Tongue (tissue), 1 donor: ENCODE measurements at regions not wholly inside any gene's neighbourhood (a gene's known extent, or its start where the extent isn't known, plus 50 kb on each side); places are given as distances from the start of the nearest gene placed in this dataset.
"Not testable (repeated sequence)": the region's sequence is repeated elsewhere in the genome, so short reads cannot be mapped to it uniquely, and the experiment has no call there.

Experiments
- DNase-seq: peaks from one replicate; pipeline ENCODE4 v3.0.0-alpha.2; 2015

DNA sequence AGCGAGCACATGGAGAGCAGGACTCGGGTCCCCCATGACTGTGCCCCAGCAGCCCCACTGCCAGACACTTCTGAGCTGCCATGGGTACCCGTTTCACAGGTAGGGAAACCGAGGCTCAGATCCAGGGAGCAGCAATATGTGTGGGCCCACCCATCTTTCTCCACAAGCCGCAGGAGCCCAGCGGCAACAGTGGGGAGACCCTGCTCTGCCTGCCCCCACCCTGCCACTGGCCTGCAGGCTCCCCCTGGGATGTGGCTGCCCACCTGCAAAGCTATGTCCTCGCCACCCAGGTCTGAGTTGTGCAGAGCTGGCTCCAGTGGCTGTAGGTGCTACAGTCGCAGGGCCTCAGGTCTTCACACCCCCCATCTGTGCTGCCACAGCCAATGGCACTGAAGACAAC, 50.6 kb upstream of the C1QTNF9B start:
- DNase-seq = no peak

DNA sequence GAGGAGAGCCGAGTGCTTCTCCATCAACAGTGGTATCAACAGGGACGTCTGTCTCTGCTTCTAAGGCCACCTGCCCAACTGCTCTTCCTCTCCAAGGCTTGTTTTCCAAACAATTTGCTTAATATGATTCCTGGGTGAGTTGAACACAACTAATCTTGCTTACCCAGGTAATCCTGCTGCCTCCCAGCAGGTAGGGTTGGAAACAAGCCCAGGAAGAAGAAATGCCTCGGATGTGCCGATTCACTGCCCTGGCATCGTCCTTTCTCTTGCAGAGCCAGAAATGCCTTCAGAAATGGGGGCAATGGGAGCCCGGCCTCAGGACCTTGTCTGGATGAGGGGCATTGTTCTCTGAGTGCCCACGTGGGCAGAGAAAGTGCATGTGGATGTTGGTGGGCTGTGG, 51.9 kb upstream of the C1QTNF9B start:
- DNase-seq = no peak

DNA sequence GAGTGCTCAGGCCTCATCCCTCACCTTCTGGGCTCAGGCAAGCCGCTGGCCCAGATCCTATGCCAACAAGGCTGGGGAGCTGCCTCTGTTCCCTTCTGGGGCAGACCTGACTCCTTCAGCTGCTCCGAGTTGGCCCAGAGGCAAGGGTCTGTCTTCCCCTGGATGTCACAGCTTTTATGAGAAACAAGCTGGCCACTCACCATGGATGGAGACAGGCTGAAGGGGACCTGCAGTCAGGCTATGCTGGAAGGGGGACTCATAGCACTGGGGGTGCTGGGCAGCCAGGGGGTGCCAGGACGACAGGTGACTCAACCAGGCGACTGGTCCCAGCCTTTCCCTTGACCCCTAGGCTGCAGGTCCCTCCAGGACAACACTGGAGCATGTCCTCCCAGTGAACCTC, 52.4 kb upstream of the C1QTNF9B start:
- DNase-seq = no peak

GRCh38 chr13:23950736-23951510, 53.6 kb upstream of the C1QTNF9B start:
- no peak for DNase-seq

DNA sequence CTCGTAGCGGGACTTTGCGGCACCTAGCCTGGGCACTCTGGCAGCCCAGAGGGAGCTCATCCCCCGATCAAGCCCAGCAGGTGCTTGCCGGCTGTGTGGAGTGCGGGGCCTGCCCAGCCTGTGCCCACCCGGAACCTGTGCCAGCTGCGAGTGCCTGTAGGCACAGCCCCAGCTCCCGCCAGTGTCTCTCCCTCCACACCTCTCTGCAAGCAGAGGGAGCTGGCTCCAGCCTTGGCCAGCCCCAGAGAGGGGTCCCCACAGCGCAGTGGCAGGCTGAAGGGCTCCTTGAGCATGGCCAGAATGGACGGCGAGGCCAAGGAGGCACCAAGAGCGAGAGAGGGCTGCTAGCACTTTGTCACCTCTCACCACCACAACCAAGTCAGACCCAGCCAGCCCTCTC, 55.5 kb upstream of the C1QTNF9B start:
- no peak for DNase-seq

DNA sequence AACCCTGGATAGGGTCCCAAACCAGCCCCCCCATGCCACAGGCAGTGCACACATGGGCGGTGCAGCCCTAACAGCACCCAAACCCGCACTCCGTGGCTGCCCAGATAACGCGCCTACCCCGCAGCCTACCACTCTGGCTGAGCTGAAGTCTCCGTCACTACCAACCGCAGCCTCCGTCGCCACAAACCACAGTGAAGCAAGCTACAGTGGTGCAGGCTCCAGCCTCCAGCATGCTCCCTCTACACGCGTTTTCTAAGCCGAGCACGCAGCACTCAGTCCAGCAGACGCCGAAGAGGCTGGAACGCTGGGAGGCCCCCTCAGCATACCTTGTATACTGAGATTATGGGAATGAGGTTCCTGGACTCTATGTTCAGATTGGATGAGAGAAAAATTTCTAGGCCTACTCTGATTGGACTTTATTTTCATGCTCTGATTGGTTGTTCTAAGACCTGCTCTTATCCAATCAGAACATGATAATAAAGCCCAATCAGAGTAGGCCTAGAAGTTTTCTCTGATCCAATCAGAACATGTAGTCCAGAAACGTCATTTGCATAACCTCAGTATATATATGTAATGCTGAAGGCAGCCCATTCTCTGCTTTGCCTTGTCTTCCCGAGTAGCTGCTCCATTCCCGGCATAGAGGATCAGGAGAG, 56.7 kb upstream of the C1QTNF9B start:
- no peak for DNase-seq

DNA sequence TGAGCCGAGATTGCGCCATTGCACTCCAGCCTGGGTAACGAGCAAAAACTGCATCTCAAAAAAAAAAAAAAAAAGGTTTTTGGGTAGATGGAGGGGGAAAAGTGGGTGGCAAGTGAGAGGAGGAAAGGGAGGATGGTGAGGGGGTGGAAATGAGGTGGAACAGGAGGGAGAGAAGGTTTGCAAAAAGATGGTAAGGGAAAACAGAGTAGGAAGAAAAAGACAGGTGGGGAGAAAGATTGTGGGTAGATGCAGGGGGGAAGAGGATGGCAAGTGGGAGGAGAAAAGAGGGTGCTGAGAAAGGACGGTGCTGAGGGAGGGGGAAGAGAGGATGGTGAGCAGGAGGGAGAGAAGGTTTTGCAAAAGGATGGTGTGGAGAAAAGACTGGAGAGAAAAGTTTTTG, 57.8 kb upstream of the C1QTNF9B start:
- DNase-seq = no peak

GRCh38 chr13:23956106-23956505, 58.8 kb upstream of the C1QTNF9B start:
- no peak for DNase-seq

- peak; percentile 51 for DNase-seq
Measured at GRCh38 chr13:23957981-23958380, 60.7 kb upstream of the C1QTNF9B start.

DNA sequence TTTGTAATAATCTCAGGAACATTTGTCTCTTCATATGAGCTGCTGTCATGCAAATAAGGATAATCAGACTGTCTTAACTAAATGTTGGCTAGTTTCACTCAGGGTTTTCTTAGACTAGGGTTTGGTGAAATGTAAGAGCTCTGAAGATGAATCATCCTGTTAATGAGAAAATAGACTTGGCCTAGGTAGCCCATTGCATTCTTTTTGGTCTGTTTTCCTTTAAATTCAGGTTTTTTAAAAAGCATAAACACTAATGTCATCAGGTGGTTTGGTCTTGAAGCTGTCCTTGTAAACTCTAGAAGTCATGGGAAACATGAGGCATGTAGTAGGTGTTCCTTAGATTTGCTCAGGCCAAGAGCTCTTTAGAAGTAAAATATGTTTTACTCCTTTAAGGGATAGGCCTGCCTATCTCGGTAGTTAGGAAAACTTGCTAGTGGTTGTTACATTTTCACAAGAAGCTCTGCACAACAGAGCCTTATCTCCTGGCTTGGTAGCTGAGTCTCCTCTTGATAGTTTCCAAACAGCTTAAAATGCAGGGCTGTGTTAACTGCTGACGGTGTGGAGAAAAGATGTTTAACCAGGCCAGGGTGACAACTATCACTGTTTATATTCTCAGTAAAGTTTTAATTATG, 62.0 kb upstream of the C1QTNF9B start:
- no peak for DNase-seq

GRCh38 chr13:23960566-23961156, 63.4 kb upstream of the C1QTNF9B start:
- peak; percentile 48 for DNase-seq

- DNase-seq = no peak
Measured at GRCh38 chr13:23963184-23963931, 66.1 kb upstream of the C1QTNF9B start.

DNA sequence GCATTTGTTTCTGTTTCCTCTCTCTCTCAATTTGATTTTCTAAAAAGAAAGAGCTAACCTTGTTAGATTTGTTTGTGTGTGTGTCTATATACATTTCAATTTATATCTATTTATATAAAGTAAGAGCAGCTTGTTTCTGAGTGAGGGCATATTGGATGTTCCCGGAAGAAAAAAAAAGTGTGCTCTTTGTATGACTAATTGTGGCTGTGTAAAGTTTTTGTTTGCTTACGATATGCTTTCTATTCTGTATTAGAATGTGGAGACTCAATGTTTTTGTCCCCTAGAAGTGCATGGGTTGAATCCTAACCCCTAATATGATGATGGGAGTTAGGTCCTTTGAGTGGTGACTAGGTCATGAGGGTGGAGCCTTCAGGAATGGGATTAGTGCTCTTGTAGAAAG, 66.6 kb upstream of the C1QTNF9B start:
- no peak for DNase-seq

GRCh38 chr13:23965346-23965745, 68.0 kb upstream of the C1QTNF9B start:
- peak; percentile 35 for DNase-seq

DNA sequence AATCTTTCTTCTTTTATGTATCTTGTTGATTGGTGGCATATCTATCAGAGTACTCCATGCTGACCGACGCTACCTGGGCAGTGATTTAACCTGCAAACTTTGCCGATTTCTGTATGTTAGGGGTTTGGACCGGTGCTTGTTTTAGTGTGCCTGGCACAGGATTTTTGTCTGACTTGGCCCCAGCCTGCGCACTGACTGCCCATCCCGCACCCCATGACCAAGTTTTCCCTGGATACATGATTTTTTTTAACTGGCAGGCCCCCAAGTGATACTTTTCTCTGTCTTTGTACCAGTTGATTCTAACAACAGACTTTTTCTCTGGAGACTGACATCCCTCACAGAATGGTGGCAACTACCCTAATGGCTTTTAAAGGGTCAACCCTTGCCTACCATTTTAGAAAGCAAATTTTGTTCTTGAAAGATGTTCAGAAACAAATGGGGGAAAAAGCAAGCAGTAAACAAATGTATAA, 69.0 kb upstream of the C1QTNF9B start:
- DNase-seq = no peak

GRCh38 chr13:23966691-23967615, 69.7 kb upstream of the C1QTNF9B start:
- no peak for DNase-seq

DNA sequence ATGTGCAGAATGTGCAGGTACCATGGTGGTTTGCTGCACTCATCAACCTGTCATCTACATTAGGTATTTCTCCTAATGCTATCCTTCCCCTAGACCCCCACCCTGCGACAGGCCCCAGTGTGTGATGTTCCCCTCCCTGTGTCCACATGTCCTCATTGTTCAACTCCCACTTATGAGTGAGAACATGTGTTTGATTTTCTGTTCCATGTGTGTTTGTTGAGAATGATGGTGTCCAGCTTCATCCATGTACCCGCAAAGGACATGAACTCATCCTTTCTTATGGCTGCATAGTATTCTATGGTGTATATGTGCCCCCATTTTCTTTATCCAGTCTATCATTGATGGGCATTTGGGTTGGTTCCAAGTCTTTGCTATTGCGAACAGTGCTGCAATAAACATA, 70.5 kb upstream of the C1QTNF9B start:
- not testable (repeated sequence) for DNase-seq

DNA sequence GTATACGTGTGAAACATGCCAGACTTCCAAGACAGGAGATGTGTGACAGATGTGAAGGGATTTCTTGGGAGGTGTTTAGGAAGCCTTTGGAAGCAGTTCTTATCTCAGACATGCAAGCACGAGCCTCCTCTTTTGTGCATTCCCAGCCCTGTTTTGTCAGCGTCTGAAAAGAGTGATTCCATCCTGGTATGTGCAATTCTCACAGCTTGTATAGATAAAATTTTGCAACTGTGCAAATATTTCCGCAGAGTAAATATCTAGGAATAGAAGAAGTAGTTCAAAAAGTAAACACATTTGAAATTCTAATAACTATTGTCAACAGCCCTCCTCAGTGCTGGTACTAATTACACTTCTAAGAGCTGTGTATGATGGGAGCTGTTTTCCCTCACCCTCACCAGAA, 72.3 kb upstream of the C1QTNF9B start:
- no peak for DNase-seq

GRCh38 chr13:23979361-23980159, 82.3 kb upstream of the C1QTNF9B start:
- peak; percentile 93 for DNase-seq

- DNase-seq = peak; percentile 93
Measured at GRCh38 chr13:23980160-23980551, 82.9 kb upstream of the C1QTNF9B start.
